Keratinocyte (primary cell): ENCODE measurements at regions not wholly inside any gene's neighbourhood (a gene's known extent, or its start where the extent isn't known, plus 50 kb on each side); places are given as distances from the start of the nearest gene placed in this dataset.

Source experiments
- DNase-seq: peaks from one replicate; pipeline ENCODE4 v3.0.0-alpha.2; 2011; ENCODE audit warnings: low read depth, missing footprints, low spot score
- FAIRE-seq: peaks from 2 replicates; lab custom pipeline; 2011; peaks lifted over from hg19 to GRCh38; lab: Jason Lieb, UNC
- H2AFZ ChIP-seq: 2 replicates; pipeline ENCODE4 v1.6.0; 2012; ENCODE audit warnings: low read length, control low read depth, inconsistent platforms; ENCODE audit not compliant: control insufficient read depth
- H3K27ac ChIP-seq: 2 replicates; pipeline ENCODE4 v1.5.1; 2011; ENCODE audit warnings: low read length; ENCODE audit not compliant: control insufficient read depth, insufficient read depth
- H3K27me3 ChIP-seq: 3 replicates; pipeline ENCODE4 v1.6.0; 2011; ENCODE audit warnings: low read length; ENCODE audit not compliant: control insufficient read depth, insufficient read depth; ENCODE audit errors: extremely low read depth
- H3K36me3 ChIP-seq, 2 experiments: 2 replicates in 1 of 2; 3 replicates in 1 of 2; pipeline ENCODE4 v1.5.1; 2011; ENCODE audit warnings: low read length in 2 of 2, mild to moderate bottlenecking in 1 of 2; ENCODE audit not compliant: control insufficient read depth in 2 of 2, insufficient read depth in 2 of 2; ENCODE audit errors: extremely low read depth in 1 of 2
- H3K4me1 ChIP-seq: 3 replicates; pipeline ENCODE4 v1.5.1; 2011; ENCODE audit warnings: low read length; ENCODE audit not compliant: control insufficient read depth, insufficient read depth; ENCODE audit errors: extremely low read depth
- H3K4me2 ChIP-seq: 3 replicates; pipeline ENCODE4 v1.6.0; 2011; ENCODE audit warnings: low read depth, low read length; ENCODE audit not compliant: control insufficient read depth, insufficient read depth; ENCODE audit errors: extremely low read depth
- H3K4me3 ChIP-seq, 3 experiments: fragments of 200-600 bp in 1 of 3; sonication (generic) in 1 of 3; 2 replicates in 2 of 3; 3 replicates in 1 of 3; pipeline ENCODE4 v1.5.1; 2011 to 2016; ENCODE audit warnings: low read length in 3 of 3, mild to moderate bottlenecking in 3 of 3, control low read depth in 2 of 3, inconsistent platforms in 1 of 3, low read depth in 1 of 3, mixed read lengths in 1 of 3, mixed run types in 1 of 3, moderate library complexity in 1 of 3; ENCODE audit not compliant: control insufficient read depth in 2 of 3, insufficient read depth in 2 of 3; ENCODE audit errors: extremely low read depth in 1 of 3
- H3K79me2 ChIP-seq: 2 replicates; pipeline ENCODE4 v1.6.0; 2012; ENCODE audit warnings: low read length; ENCODE audit not compliant: control insufficient read depth, insufficient read depth
- H3K9ac ChIP-seq: 3 replicates; pipeline ENCODE4 v1.6.0; 2011; ENCODE audit warnings: low read length; ENCODE audit not compliant: control insufficient read depth, insufficient read depth; ENCODE audit errors: extremely low read depth
- H3K9me1 ChIP-seq: 3 replicates; pipeline ENCODE4 v1.6.0; 2011; ENCODE audit warnings: low read length; ENCODE audit not compliant: control insufficient read depth, insufficient read depth; ENCODE audit errors: extremely low read depth
- H3K9me3 ChIP-seq: 2 replicates; pipeline ENCODE4 v1.5.1; 2012; ENCODE audit warnings: low read depth, low read length; ENCODE audit not compliant: control insufficient read depth
- H4K20me1 ChIP-seq: 3 replicates; pipeline ENCODE4 v1.6.0; 2011; ENCODE audit warnings: low read length; ENCODE audit not compliant: control insufficient read depth, insufficient read depth; ENCODE audit errors: extremely low read depth
- EZH2 ChIP-seq: IDR thresholded peaks from one replicate; pipeline ENCODE4 v1.6.1; 2012; ENCODE audit warnings: inconsistent platforms, mild to moderate bottlenecking, low read length, moderate library complexity
- dilution Hi-C: fragments of 300-500 bp; cut with MboI; formaldehyde crosslinking; loops from one replicate; pipeline ENCODE4 v1.7.0; 2020; ENCODE audit warnings: low sequenced_read_pairs; ENCODE audit not compliant: extremely low pct_ligation_motif_present
- TF ChIP-seq, protein P1 (sequence below), 3 experiments: IDR thresholded peaks in 1 of 3; conservative IDR thresholded peaks in 1 of 3; optimal IDR thresholded peaks in 1 of 3; 2 replicates in 2 of 3; 3 replicates in 1 of 3; pipeline versions ENCODE3 to v1.5.1; 2011; ENCODE audit warnings: low read length in 3 of 3, mild to moderate bottlenecking in 3 of 3, moderate library complexity in 2 of 3, control low read depth in 1 of 3, inconsistent platforms in 1 of 3; ENCODE audit not compliant: insufficient read depth in 2 of 3; ENCODE audit errors: extremely low read depth in 1 of 3

DNA sequence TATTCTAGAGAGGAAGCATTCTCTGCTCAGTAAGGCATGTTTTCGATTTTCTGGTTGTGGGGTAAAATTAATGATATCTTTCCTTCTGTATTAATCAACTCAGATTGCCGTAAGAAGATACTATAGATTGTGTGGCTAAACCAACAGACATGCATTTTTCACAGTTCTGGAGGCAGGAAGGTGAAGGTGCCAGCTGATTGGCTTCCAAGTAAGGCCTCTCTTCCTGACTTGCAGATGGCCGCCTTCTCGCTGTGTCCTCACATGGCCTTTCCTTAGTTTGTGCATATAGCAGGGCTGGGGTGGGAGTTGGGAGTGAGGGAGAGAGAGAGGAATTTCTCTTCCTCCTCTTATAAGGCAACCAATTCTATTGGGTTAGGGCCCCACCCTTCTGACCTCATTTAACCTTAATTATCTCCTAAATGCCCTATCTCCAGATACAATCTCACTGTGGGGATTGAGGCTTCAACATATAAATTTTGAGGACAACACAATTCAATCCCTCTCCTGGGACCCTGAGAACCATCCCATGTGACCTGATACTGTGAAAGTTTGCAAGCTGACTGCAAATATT is 52.3 kb upstream of the MRPS6 start:
- no peak for TF ChIP-seq EZH2
- TF ChIP-seq, protein P1, sequence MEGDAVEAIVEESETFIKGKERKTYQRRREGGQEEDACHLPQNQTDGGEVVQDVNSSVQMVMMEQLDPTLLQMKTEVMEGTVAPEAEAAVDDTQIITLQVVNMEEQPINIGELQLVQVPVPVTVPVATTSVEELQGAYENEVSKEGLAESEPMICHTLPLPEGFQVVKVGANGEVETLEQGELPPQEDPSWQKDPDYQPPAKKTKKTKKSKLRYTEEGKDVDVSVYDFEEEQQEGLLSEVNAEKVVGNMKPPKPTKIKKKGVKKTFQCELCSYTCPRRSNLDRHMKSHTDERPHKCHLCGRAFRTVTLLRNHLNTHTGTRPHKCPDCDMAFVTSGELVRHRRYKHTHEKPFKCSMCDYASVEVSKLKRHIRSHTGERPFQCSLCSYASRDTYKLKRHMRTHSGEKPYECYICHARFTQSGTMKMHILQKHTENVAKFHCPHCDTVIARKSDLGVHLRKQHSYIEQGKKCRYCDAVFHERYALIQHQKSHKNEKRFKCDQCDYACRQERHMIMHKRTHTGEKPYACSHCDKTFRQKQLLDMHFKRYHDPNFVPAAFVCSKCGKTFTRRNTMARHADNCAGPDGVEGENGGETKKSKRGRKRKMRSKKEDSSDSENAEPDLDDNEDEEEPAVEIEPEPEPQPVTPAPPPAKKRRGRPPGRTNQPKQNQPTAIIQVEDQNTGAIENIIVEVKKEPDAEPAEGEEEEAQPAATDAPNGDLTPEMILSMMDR (optimal IDR thresholded peaks at IDR 0.05 in 1 of 3, IDR thresholded peaks at IDR 0.05 in 1 of 3, conservative IDR thresholded peaks at IDR 0.05 in 1 of 3; ENCODE audit: extremely low read depth in 1 of 3, insufficient read depth in 2 of 3, low read length in 3 of 3), result no peak
- DNase-seq (no peak), FAIRE-seq (no peak)
- dilution Hi-C loops, result no loop called here
- Histone ChIP-seq H3K9me1 (no peaks in the 10 kb centered on the region), H3K4me2 (no peak overlapping the region), H3K4me1 (no peaks in the 10 kb centered on the region), H3K27ac (no peak overlapping the region), H3K79me2 (no peaks in the 10 kb centered on the region), H3K36me3 (no peaks in the 10 kb centered on the region), H3K27me3 (no peaks in the 10 kb centered on the region), H3K4me3 (no peak overlapping the region), H2AFZ (no peak overlapping the region), H4K20me1 (no peaks in the 10 kb centered on the region), H3K9ac (no peak overlapping the region), H3K9me3 (no peaks in the 10 kb centered on the region)

DNA sequence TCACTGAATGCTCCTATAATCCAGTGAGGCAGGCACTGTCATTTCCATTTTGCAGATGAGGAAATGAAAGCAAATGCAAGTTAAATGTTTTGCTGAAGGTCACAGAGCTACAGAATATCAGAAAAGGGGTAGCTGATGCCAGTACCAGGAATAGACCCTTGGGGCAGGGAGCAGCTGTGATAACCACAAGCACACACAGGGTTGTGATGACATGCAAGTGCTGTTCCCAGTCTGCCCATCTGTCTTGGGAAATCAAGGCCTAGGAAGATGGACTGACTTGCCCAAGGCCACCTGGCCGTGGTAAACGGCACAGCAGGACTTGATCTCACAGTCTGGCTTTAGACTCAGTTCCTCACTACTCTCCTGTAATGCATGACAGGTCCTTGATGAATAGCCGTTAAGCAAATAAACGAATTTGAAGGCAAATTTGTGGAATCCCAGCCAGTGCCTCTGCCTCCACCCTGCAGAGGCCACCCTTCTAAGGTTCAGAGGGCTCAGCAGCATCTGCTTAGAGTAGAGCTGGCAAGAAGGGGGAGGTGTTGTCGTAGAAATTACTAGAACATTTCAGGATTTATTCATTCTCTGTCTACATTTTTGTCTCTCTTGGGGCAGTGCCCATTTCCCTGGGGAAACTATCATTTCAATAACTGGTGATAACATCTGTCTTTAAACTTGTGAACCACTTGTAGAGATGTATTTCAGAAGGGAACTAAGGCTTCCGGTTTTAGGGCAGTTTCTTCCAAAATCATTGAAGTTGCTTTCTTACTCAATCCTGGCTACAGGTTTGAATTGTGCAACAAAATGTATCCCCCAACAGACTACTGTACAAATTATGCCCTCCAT is 53.2 kb upstream of the MRPS6 start:
- no peaks in the 10 kb centered on the region for H3K4me1 ChIP-seq
- H3K27ac ChIP-seq, result no peak overlapping the region
- H3K4me3 ChIP-seq, result no peak overlapping the region
- no peaks in the 10 kb centered on the region for H3K9me1 ChIP-seq
- no peak overlapping the region for H3K4me2 ChIP-seq
- no peaks in the 10 kb centered on the region for H4K20me1 ChIP-seq
- dilution Hi-C loops, result no loop called here
- no peak overlapping the region for H2AFZ ChIP-seq
- H3K79me2 ChIP-seq, result no peaks in the 10 kb centered on the region
- TF ChIP-seq, protein P1 (optimal IDR thresholded peaks at IDR 0.05 in 1 of 3, IDR thresholded peaks at IDR 0.05 in 1 of 3, conservative IDR thresholded peaks at IDR 0.05 in 1 of 3; ENCODE audit: extremely low read depth in 1 of 3, insufficient read depth in 2 of 3, low read length in 3 of 3), result peak; percentile 15 to 40 (median 17)
- no peak for TF ChIP-seq EZH2
- DNase-seq, result no peak
- H3K9me3 ChIP-seq, result no peaks in the 10 kb centered on the region
- FAIRE-seq, result no peak
- no peaks in the 10 kb centered on the region for H3K36me3 ChIP-seq
- no peaks in the 10 kb centered on the region for H3K27me3 ChIP-seq
- no peak overlapping the region for H3K9ac ChIP-seq
